NCI-H460 (cell line): ENCODE measurements at regions not wholly inside any gene's neighbourhood (a gene's known extent, or its start where the extent isn't known, plus 50 kb on each side); places are given as distances from the start of the nearest gene placed in this dataset.

Source experiments
- DNase-seq: peaks from one replicate; pipeline ENCODE4 v3.0.0-alpha.2; 2016; ENCODE audit warnings: low read depth; ENCODE audit errors: extremely low read depth

DNA sequence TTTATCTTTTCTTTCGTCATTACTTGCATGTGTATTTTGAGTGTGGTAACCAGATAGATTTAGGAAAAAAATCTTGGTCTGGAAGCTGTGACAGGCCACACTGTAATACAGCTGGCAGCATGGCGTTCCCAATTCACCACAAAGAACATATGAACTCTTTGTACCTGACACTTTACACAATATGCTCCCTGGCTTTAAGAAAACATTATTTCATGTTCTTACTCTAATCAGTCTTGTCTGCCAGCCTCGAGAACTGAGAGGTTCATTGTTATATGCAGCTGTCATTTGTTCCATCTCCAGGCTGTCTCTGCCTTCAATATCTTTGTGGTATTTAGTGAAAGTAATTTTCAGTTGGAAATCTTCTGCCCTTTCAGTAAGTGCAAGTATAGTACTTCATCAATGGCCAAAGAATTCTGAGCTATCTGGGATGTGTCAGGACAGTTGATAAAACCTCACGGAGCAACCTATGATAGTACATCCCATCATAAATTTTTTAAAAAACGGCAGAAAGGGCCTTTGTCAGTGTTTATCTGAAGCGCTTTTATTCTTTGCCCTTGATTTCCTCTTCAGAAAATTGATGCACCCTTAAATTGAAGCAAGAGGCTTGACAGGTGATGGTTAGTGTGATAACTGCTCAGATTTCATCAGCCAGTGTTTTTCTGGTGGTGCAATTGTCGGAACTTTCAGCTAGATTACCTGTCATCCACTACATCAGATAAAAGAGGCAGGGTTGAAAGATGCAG lies 146.3 kb upstream of the SP8 start:
- no peak for DNase-seq

DNA sequence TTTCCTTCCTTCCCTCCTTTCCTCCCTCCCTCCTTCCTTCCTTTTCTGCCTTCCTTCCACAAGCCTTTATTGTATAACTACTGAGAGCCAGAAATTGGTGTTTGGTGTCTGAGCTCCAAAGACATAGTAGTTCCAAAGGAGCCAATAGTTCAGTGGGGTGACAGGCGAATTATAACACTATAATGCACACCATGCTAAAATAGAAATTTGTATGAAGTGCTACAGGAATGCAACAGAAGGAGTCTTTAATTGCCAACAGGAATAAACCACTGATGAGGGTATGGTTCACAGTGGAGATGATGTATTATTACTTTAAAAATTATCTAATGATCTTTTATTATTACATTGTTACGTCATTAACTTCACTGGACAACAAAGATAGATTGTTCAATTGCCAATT lies 158.8 kb upstream of the SP8 start:
- no peak for DNase-seq

DNA sequence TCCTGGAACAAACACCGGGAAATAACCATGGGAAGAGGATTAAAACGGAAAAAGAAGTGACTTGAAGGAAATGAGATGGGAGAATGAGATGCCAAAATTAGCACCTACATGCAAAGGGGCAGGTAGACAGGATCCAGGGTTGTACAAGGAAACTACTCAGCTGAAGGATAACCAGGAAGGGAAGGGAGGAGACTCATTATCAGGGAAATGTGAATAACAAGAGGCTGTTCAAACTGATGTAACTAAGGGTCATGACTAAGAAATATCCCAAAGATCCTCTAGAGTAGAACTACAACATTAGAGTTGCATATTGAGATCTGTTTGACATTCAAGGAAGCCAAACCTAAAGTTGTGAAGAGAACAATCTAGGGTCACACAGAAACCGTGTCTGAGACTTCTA lies 166.2 kb upstream of the SP8 start:
- DNase-seq: no peak

DNA sequence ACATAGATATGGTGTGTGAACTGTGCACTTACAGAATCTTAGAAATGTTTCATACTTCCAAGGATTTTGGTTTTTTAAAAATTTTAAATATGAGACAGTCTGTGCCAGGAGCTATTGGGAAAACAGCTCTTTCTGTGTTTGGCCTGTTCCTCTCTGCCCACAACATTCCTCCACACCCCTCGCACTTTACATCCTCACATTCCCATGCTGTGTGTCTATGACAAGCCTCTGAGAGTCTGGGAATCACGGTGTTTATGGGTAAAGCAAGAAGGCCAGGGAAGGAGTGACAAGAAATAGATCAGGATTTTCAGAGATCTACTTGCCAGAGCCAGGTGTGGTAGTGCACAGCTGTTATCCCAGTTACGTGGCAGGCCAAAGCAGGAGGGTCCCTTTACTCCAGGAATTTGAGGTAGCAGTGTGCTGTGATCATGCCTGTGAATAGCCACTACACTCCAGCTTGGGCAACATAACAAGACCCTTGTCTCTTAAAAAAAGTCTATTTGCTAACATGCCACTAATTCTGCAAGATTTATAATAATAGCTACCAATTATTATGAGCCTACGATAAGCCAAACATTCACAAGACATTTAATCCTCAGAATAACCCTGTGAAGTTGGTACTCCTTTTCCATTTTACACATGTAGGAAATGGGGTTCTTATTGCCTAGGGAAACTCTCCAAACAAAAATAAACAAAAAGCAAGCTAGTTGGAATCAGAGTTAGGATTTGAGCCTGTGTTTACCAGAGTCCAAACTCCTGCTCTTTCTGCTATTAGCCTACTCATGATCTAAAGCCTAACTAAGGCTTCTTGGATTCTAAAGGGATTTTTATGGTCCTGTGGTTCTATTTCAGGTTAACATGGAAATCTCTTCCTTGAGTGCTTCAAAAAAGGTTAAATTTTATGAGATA lies 168.3 kb upstream of the SP8 start:
- DNase-seq: no peak

DNA sequence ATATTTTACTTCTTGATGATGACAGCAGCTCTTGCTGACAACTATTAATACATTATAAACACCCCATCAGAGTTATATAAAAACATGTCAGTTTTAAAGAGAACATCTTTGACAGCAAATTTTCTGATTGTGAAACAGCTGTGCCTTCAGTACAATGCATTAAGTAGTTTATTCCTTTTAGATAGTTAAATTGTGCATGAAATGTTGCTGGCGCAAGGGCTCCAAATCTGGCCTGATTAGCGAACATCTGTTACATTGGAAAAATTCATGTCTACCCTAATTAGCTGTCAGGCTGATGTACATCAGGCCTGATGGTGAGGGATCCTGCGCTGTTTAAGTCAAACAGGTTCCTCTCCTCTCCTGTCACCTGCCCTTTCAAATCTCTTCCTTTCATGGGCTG lies 171.9 kb upstream of the SP8 start:
- DNase-seq: no peak

DNA sequence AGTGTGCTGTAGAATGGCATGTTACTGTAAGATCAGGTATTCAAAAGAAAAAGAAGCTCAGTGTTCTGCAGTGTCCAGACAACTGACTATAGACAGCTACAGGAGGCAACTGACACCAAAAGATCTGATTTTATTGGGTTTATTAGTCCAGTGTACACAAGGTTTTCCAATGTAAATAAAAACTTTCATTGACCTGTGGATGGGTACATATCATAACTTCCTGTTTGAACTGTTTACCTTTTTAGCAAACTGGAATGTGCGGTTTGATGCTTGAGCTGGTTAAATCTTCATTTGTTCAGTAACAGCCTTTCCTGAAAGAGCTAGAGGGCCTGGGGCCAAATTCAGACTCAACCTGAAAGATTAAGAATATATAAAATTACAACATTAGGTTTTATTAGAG lies 172.6 kb upstream of the SP8 start:
- DNase-seq: no peak

DNA sequence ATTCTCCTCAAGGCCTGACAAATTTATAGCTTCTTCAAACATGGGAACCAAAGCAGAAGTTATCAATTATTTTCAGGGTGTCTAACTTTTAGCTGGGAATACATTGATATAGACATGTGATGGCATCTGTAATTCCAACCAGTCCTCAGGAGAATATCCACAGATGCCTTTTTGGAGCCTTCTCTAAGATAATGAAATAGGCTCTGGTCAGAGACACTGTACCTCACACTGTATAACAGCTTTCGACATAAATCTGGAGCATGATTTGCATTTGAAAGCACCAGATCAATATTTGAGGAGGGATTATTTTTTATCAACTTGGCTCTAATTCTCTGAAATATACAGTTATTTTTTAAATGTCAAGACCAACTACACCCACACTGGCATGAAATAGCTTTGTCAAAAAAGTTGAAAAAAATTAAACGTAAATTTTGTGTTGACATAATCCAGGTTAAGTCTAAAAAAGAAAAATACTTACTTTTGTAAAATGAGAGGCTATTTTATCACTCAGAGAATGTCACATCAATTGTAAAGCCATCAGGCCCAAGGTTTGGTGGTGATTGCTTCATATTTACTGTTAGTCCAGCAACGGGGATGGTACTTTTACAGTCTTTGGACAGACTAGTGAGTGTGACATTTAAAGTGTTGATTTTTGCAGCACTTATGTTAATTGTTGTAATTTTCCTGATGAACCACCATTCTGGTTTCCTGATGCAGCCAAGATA lies 177.0 kb upstream of the SP8 start:
- DNase-seq: no peak

DNA sequence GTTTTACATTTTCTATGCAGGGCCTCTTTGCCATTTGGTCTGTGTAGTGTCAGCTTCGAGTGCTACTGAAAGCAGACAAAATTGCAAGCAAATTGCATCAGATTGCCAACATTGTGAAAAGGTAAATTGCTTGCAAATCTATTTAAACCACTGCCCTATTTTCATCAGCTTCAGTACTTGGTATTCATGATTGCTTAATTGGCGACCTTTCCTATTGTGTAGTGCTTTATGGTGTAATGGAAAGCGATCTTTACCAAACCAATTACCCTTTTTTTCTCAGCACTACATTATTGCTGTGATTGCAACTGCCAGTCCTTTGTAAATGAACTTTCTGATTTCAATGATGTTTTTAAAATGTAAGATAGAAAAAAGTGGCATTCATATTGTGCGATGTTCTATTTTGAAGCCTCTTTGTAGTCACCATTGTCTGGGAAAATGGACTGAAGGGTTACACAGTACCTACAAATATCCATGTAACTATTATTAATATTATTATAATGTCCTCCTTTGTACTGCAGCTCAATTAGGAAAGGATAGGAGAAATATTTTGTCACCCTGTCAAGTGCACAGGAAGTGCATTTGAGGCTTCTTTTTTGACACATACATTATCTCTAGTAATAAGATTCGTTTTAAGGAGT lies 177.7 kb upstream of the SP8 start:
- peak; percentile 19 for DNase-seq

DNA sequence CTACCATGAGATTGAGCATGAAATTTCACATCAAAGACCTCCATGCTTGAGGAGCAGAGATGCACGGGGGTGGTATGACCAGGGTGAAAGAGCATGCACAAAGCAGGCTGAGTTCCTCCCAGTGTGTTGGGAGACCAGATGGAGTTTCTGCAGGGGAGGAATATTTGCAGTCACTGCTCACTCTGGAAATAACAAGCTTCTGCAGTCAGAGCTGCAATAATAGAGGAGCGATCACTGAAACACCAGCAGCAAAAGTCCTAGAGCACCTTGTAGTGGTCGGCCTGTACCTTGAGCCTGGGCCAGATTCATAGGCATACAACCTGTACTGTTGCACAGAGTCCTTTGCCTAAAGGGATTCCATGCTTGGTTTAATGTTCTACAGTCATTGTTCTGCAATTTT lies 184.5 kb upstream of the SP8 start:
- no peak for DNase-seq

DNA sequence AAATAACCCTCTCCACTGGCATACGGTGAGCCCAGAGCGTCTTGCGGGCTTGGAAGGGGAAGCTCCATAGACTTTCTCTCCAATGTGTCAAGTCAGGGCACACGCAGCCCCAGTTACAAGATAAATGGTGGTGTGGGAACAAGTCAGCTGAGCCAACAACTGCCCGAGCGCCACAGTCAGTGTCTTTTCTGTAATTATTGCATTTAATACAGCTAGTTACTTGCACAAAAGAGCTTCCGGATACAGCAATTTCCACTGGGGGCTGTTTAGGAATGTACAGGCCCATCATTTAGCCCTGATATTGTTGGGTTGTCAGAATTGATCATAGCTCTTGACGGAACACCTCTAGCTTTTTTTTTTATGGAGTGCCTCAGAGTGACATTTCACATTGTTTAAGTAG lies 193.5 kb upstream of the SP8 start:
- DNase-seq: no peak

DNA sequence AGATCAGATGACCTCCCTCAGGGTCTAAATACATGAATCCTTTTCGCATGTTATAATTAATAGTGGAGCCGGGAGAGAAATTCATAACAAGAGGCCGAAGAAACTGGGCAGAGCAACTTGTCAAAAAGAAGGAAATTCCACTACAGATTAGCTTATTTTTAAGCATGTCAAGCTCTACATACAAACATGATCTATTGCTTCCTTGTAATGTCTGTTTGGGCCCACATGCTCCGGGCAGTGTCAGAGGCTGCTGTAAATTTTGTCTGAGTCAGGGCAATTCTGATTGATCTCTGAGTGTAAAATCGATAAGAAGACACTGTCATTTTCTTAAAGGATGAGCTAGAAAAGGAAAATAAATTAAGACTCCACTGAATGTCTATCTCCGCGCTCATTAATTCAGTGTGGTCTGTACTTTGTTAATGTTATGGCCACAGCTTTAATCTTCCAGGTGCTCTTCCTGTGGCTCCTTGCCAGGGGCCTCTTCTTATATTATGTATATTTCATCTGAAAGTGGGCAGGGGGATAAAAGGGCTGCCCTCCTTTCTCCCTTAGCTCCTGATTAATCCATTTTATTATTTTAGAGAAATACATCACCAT lies 194.1 kb upstream of the SP8 start:
- DNase-seq: no peak

DNA sequence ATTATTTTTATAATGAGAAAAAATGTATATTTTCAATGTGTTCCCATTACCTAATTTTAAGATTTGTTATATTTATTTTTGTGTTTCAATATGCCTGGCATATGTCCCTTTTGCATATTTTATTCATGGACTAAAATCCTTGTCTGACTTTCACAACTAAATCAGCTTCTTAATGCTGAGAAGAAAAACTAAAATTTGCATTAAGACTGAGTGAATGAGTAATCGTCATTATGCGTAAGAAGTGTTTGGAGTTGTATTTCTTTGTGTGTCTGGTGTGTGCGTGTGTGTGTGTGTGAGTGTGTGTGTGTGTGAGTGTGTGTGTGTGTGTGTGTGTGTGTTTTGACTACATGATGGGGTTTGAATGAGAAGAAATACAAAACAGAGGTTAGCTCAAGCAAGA lies 201.7 kb upstream of the SP8 start:
- DNase-seq: no peak

DNA sequence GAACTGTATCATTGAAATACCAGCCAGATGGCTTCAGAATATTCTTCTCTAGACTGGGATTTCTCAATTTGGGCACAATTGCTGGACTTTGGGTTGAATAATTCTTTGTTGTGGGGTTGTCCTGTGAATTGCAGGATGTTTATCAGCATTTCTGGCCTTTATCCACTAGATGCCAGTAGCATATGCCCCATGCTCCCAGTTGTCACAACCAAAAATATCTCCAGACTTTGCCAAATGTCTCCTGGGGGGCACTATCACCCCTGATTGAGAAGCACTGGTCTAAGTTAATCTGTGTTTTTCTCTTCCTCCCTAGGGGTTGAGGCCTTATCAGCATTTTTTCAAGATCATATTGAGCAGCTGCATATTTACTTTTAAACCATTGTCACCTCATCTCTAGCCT lies 204.9 kb upstream of the SP8 start:
- DNase-seq: no peak

DNA sequence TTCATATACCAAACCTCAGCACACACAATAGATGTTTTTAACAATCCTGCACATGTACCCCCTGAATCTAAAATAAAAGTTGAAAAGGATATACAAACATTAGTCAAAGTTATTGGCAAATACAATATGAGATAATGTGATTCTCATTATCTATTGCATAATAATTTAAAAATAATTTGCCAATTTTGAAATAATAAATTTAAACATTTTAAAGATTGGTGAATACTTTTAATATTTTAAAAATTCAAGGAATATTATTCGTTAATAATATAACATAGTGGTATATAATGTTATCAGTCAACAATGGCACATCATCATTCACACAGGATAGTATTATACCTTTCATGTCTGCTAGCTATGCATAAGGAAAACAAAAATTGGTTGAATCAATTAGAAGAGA lies 207.0 kb upstream of the SP8 start:
- DNase-seq: no peak

DNA sequence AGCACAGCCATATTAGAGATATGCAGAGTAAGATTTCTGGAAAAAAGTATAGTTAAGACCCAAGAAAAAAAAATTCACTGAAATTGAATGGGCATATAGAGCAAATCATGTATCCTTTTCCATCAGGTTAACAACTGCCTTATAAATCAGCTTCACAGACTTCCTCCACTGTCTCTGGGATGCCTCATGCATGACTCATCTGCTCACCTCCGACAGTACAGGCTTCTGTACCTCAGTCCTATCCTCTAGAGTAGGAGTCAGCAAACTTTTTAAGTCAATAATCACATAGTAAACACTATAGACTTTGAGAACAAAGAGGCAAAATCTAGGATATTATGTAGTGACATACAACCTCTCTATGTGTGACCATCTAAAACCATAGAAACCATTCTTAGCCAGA lies 211.6 kb upstream of the SP8 start:
- no peak for DNase-seq

DNA sequence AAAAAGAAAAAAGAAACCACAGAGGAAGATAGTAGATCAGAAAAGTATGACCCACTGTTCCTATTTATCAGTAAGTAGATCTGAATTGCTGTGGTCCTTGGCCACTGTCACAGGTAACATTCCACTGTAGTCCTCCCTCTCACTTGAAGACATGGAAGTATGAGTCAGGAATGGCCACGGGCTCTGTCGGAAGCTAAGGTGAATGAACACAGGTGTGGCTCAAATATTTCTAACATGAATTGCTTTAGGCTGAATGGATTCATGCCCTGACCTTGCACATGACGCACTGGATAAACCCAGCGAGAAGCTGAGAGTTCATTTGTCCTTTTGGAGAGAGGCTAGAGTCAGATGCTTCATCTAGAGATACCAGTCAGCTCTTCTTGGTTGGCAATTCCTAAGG lies 224.5 kb upstream of the SP8 start:
- no peak for DNase-seq

DNA sequence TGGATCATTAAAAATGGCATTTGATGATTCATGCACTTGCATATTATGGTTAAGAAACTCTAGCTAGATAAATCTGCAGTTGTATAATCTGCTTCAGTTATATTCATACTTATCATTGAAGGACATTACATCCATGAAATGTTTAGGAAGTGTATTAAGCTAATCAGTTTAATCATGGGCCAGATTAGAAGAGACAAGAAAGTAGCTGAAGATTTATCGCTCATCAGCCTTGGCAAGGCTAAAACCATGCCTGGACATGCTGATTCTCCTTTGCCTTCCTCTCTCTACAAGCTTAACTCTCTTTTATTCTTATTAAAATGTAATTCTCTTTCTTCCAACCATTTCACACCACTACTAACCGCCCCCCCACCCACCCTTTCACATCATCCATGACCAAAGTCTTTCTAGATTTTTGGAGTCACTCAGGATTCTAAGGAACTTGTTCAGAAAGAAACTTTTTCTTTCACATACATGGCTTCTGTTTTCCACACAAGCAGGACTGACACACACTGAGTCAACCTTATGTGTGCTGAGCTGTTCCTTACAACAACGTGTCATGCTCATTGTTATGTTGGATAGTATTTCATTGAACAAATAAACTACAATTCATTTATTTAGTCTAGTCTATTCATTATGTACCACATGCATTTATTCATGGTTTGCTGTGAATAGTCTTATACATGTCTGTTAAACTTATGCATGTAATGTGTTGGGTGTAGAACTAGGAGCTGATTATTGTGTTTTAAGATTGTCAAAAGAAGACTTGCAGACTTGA lies 227.3 kb upstream of the SP8 start:
- DNase-seq: no peak

DNA sequence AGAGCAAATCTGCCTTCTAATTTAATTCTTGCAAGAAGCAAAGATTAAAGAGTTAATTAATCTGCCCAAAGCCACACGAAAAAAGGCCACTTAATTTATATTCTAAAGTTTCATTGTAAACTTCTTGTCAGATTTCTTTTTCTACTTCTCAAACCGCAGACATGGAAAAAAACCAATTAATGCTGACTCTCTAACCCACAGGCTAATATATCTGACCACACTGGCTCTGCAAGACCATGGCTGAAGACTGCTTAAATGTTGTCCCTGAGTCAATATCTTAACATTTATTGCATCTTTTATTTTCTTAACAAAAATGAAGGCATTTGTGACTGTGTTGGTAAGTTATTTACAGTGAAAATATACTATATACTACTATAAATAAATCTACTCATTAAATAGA lies 234.0 kb upstream of the SP8 start:
- no peak for DNase-seq

DNA sequence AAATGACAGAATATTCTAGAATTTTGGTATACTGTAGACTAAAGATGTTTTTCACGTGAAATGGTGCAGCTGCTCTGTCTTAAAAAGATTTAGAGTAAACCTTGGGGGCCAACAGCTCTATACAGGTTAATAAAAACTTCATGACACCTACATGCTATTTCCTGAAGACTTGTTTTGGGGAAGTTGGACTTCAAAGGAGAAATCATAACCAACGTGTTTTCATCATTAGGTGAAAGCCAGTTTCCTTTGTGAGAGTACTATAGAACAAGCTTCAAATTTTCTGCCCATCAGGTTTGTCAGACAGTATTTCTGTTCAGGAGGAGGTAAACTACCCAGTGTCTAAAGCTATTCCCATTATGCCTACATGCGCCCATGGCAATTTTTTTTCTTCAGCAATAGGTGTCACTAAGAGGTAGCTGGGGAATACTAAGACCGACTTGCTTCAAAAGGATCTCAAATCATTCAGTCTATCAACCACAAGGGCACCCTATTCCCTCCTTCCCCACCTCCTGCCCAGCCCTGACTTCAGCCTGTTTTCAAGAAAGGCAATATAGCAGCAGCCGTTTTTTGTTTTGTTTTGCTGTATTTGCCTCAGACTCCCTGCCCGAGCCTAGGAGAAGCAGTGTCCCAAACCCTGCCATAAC lies 237.3 kb upstream of the SP8 start:
- no peak for DNase-seq
